ENCODE measurements at regions not wholly inside any gene's neighbourhood (a gene's known extent, or its start where the extent isn't known, plus 50 kb on each side); places are given as distances from the start of the nearest gene placed in this dataset.

GRCh38 chr3:5360453-5360852 is 172.9 kb downstream of the EDEM1 start:
- no peak for TF ChIP-seq CTCF (IDR thresholded peaks at IDR 0.05)

GRCh38 chr3:5366746-5367145 is 179.2 kb downstream of the EDEM1 start:
- TF ChIP-seq CTCF (IDR thresholded peaks at IDR 0.05): no peak

- TF ChIP-seq CTCF (IDR thresholded peaks at IDR 0.05): no peak
These were observed 189.3 kb downstream of the EDEM1 start for GRCh38 chr3:5376761-5377160.

GRCh38 chr3:5384557-5385236 is 197.2 kb downstream of the EDEM1 start:
- no peak for TF ChIP-seq CTCF (IDR thresholded peaks at IDR 0.05)

- TF ChIP-seq CTCF (IDR thresholded peaks at IDR 0.05): no peak
These were observed 200.6 kb downstream of the EDEM1 start for GRCh38 chr3:5388091-5388490.

- TF ChIP-seq CTCF (IDR thresholded peaks at IDR 0.05): no peak
These were observed 201.6 kb downstream of the EDEM1 start for GRCh38 chr3:5389057-5389456.

GRCh38 chr3:5390221-5390620 is 202.7 kb downstream of the EDEM1 start:
- TF ChIP-seq CTCF (IDR thresholded peaks at IDR 0.05): no peak
